ENCODE measurements at regions not wholly inside any gene's neighbourhood (a gene's known extent, or its start where the extent isn't known, plus 50 kb on each side); places are given as distances from the start of the nearest gene placed in this dataset.

- no peak overlapping the region for H3K4me3 ChIP-seq (ENCODE audit: low read depth, low read length)
- no peak for TF ChIP-seq CTCF (IDR thresholded peaks at IDR 0.05; ENCODE audit: insufficient read depth, low read depth, low read length)
- DNase-seq (ENCODE audit: low read depth) = no peak
These were observed 626.5 kb upstream of the TBL1XR1 start for GRCh38 chr3:177823701-177824189.

- DNase-seq (ENCODE audit: low read depth) = peak; percentile 64
- TF ChIP-seq CTCF (IDR thresholded peaks at IDR 0.05; ENCODE audit: insufficient read depth, low read depth, low read length) = no peak
- H3K4me3 ChIP-seq (ENCODE audit: low read depth, low read length) = no peak overlapping the region
These were observed 627.0 kb upstream of the TBL1XR1 start for GRCh38 chr3:177824190-177824786.

GRCh38 chr3:177824841-177825240 is 627.6 kb upstream of the TBL1XR1 start:
- TF ChIP-seq CTCF (IDR thresholded peaks at IDR 0.05; ENCODE audit: insufficient read depth, low read depth, low read length) = no peak
- DNase-seq (ENCODE audit: low read depth) = no peak
- no peak overlapping the region for H3K4me3 ChIP-seq (ENCODE audit: low read depth, low read length)

- no peak overlapping the region for H3K4me3 ChIP-seq (ENCODE audit: low read depth, low read length)
- DNase-seq (ENCODE audit: low read depth) = no peak
- TF ChIP-seq CTCF (IDR thresholded peaks at IDR 0.05; ENCODE audit: insufficient read depth, low read depth, low read length) = no peak
These were observed 629.0 kb upstream of the TBL1XR1 start for GRCh38 chr3:177826253-177826652.

- H3K4me3 ChIP-seq (ENCODE audit: low read depth, low read length) = no peak overlapping the region
- peak; percentile 92 for DNase-seq (ENCODE audit: low read depth)
- TF ChIP-seq CTCF (IDR thresholded peaks at IDR 0.05; ENCODE audit: insufficient read depth, low read depth, low read length) = no peak
These were observed 630.4 kb upstream of the TBL1XR1 start for GRCh38 chr3:177827511-177828207.

- no peak overlapping the region for H3K4me3 ChIP-seq (ENCODE audit: low read depth, low read length)
- TF ChIP-seq CTCF (IDR thresholded peaks at IDR 0.05; ENCODE audit: insufficient read depth, low read depth, low read length) = no peak
- no peak for DNase-seq (ENCODE audit: low read depth)
These were observed 630.9 kb upstream of the TBL1XR1 start for GRCh38 chr3:177828208-177828565.
